ENCODE measurements at regions not wholly inside any gene's neighbourhood (a gene's known extent, or its start where the extent isn't known, plus 50 kb on each side); places are given as distances from the start of the nearest gene placed in this dataset.

DNA sequence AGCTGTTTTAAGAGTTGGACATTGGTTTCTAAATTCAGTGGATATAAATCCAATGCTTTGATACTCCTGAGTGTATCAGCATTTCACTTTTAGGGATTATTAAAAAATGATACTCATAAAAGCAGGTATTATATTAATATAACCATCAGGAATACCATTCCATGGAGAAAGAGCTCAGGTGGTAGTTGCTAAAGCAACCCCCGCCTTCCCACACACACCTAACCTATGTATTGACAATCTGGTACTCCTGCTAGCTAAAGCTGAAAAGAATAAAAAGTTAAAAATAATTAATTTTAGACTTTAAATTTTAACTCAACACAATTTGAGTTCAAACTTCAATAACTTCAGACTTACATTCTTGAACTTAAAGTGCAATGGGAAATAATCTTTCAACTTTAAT is 717.1 kb upstream of the HS3ST1 start:
- WGBS (ENCODE audit: insufficient coverage, insufficient read length) = no CpG with 5 or more reads among the region's 1 CpG
- Histone ChIP-seq H3K27me3 (ENCODE audit: control insufficient read depth, insufficient read depth, low read length) (no peaks in the 10 kb centered on the region), H3K4me1 (ENCODE audit: control insufficient read depth, insufficient read depth, low read length) (no peaks in the 10 kb centered on the region), H3K9me3 (ENCODE audit: control insufficient read depth, insufficient read depth, low read length) (no peaks in the 10 kb centered on the region), H3K36me3 (ENCODE audit: control insufficient read depth, insufficient read depth, low read length) (no peaks in the 10 kb centered on the region), H3K27ac (ENCODE audit: low read length) (no peak overlapping the region), H3K4me3 (ENCODE audit: low read length) (no peak overlapping the region)
- DNase-seq (ENCODE audit: low read depth, low spot score) = no peak

DNA sequence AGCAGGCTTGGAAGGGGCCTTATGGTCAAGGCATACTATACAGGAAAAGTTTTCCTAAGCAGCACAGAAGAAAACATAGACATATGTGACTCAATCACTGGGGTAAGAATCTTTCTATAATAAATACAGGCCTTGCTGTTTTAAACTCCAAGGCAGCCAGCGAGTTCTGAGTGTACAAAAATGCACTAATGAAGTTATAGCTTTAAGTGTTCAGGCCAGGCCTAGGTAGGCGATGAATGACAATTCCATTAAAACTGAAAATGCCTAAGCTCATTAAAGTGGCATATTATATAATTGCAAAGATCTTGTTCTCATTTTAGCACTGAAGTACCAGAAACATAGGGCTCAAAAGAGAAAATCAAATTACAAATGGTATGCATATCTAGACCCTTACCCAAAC is 716.4 kb upstream of the HS3ST1 start:
- Histone ChIP-seq H3K27ac (ENCODE audit: low read length) (no peak overlapping the region), H3K4me1 (ENCODE audit: control insufficient read depth, insufficient read depth, low read length) (no peaks in the 10 kb centered on the region), H3K4me3 (ENCODE audit: low read length) (no peak overlapping the region), H3K27me3 (ENCODE audit: control insufficient read depth, insufficient read depth, low read length) (no peaks in the 10 kb centered on the region), H3K36me3 (ENCODE audit: control insufficient read depth, insufficient read depth, low read length) (no peaks in the 10 kb centered on the region), H3K9me3 (ENCODE audit: control insufficient read depth, insufficient read depth, low read length) (no peaks in the 10 kb centered on the region)
- DNase-seq (ENCODE audit: low read depth, low spot score) = no peak
- WGBS (ENCODE audit: insufficient coverage, insufficient read length) = no CpG with 5 or more reads among the region's 2 CpGs

DNA sequence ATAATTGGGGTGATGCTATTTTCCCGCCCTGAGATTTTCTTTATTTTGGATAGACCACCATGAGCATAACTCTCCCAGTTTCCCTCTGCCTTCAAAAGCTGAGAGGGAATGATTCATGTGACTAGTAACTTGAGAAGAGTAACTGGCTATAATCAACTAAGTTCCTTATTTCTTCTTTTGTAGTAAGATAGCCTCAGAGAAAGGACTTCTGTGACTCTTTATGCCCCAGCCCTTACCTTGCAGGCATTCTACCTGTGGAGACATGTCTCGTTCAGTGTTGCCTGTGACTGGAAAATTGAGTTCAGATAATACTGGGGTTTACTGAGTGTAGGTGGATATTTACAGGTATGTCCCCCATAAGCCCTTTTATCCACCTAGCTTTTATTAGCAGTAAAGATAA is 715.4 kb upstream of the HS3ST1 start:
- no peak overlapping the region for H3K4me3 ChIP-seq (ENCODE audit: low read length)
- H3K9me3 ChIP-seq (ENCODE audit: control insufficient read depth, insufficient read depth, low read length) = no peaks in the 10 kb centered on the region
- no peak for DNase-seq (ENCODE audit: low read depth, low spot score)
- no CpG with 5 or more reads among the region's 2 CpGs for WGBS (ENCODE audit: insufficient coverage, insufficient read length)
- H3K27ac ChIP-seq (ENCODE audit: low read length) = no peak overlapping the region
- H3K36me3 ChIP-seq (ENCODE audit: control insufficient read depth, insufficient read depth, low read length) = no peaks in the 10 kb centered on the region
- H3K27me3 ChIP-seq (ENCODE audit: control insufficient read depth, insufficient read depth, low read length) = no peaks in the 10 kb centered on the region
- no peaks in the 10 kb centered on the region for H3K4me1 ChIP-seq (ENCODE audit: control insufficient read depth, insufficient read depth, low read length)

GRCh38 chr4:12140864-12141263 is 712.2 kb upstream of the HS3ST1 start:
- Histone ChIP-seq H3K27me3 (ENCODE audit: control insufficient read depth, insufficient read depth, low read length) (no peaks in the 10 kb centered on the region), H3K9me3 (ENCODE audit: control insufficient read depth, insufficient read depth, low read length) (no peaks in the 10 kb centered on the region), H3K36me3 (ENCODE audit: control insufficient read depth, insufficient read depth, low read length) (no peaks in the 10 kb centered on the region), H3K4me3 (ENCODE audit: low read length) (no peak overlapping the region), H3K27ac (ENCODE audit: low read length) (no peak overlapping the region), H3K4me1 (ENCODE audit: control insufficient read depth, insufficient read depth, low read length) (no peaks in the 10 kb centered on the region)
- DNase-seq (ENCODE audit: low read depth, low spot score) = no peak

DNA sequence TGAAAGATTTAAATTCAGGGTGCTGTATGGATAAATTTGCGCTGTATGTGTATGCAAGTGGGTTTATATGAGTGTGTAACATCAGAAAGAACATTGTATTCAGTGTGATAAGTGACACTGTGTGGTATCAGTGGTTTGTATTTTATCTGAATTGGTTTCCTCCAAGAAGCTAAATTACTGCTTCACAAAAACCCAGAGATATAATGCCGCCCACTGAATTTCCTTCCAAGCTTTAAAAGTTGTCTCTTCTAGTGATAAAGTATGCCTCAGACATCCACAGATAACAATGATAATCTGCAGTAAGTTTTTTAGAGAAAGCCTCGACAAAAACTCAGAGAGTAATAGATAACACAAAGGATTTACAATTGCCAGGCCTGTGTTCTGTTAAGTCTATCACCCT is 710.6 kb upstream of the HS3ST1 start:
- no CpG with 5 or more reads among the region's 3 CpGs for WGBS (ENCODE audit: insufficient coverage, insufficient read length)
- no peaks in the 10 kb centered on the region for H3K27me3 ChIP-seq (ENCODE audit: control insufficient read depth, insufficient read depth, low read length)
- no peaks in the 10 kb centered on the region for H3K4me1 ChIP-seq (ENCODE audit: control insufficient read depth, insufficient read depth, low read length)
- H3K27ac ChIP-seq (ENCODE audit: low read length) = no peak overlapping the region
- H3K36me3 ChIP-seq (ENCODE audit: control insufficient read depth, insufficient read depth, low read length) = no peaks in the 10 kb centered on the region
- no peaks in the 10 kb centered on the region for H3K9me3 ChIP-seq (ENCODE audit: control insufficient read depth, insufficient read depth, low read length)
- H3K4me3 ChIP-seq (ENCODE audit: low read length) = no peak overlapping the region
- DNase-seq (ENCODE audit: low read depth, low spot score) = no peak

GRCh38 chr4:12138488-12138887 is 709.8 kb upstream of the HS3ST1 start:
- WGBS (ENCODE audit: insufficient coverage, insufficient read length) = no CpG with 5 or more reads among the region's 1 CpG
- Histone ChIP-seq H3K4me1 (ENCODE audit: control insufficient read depth, insufficient read depth, low read length) (no peaks in the 10 kb centered on the region), H3K27ac (ENCODE audit: low read length) (no peak overlapping the region)

GRCh38 chr4:12137575-12137974 is 708.9 kb upstream of the HS3ST1 start:
- no peak overlapping the region for H3K27ac ChIP-seq (ENCODE audit: low read length)
- no CpG with 5 or more reads among the region's 2 CpGs for WGBS (ENCODE audit: insufficient coverage, insufficient read length)
- no peak for DNase-seq (ENCODE audit: low read depth, low spot score)
- H3K27me3 ChIP-seq (ENCODE audit: control insufficient read depth, insufficient read depth, low read length) = no peaks in the 10 kb centered on the region
- H3K4me1 ChIP-seq (ENCODE audit: control insufficient read depth, insufficient read depth, low read length) = no peaks in the 10 kb centered on the region
- H3K4me3 ChIP-seq (ENCODE audit: low read length) = no peak overlapping the region
- no peaks in the 10 kb centered on the region for H3K36me3 ChIP-seq (ENCODE audit: control insufficient read depth, insufficient read depth, low read length)
- H3K9me3 ChIP-seq (ENCODE audit: control insufficient read depth, insufficient read depth, low read length) = no peaks in the 10 kb centered on the region

More at GRCh38 chr4:12138488-12138887, 709.8 kb upstream of the HS3ST1 start:
- Histone ChIP-seq H3K9me3 (ENCODE audit: control insufficient read depth, insufficient read depth, low read length) (no peaks in the 10 kb centered on the region), H3K27me3 (ENCODE audit: control insufficient read depth, insufficient read depth, low read length) (no peaks in the 10 kb centered on the region), H3K4me3 (ENCODE audit: low read length) (no peak overlapping the region), H3K36me3 (ENCODE audit: control insufficient read depth, insufficient read depth, low read length) (no peaks in the 10 kb centered on the region)
- no peak for DNase-seq (ENCODE audit: low read depth, low spot score)

DNA sequence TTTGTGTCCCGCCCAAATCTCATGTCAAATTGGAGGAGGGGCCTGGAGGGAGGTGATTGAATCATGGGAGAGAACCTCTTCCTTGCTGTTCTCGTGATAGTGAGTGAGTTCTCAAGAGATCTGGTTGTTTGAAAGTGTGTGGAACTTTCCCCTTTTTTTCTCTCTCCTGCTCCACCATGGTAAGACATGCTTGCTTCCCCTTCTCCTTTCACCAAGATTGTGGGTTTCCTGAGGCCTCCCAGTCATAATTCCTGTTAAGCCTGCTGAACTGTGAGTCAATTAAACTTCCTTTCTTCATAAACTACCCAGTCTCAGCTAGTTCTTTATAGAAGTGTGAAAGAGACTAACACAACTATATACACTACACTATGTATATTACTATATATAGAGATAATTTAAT is 697.8 kb upstream of the HS3ST1 start:
- Histone ChIP-seq H3K4me3 (ENCODE audit: low read length) (no peak overlapping the region), H3K27me3 (ENCODE audit: control insufficient read depth, insufficient read depth, low read length) (no peaks in the 10 kb centered on the region), H3K4me1 (ENCODE audit: control insufficient read depth, insufficient read depth, low read length) (no peaks in the 10 kb centered on the region), H3K27ac (ENCODE audit: low read length) (no peak overlapping the region), H3K9me3 (ENCODE audit: control insufficient read depth, insufficient read depth, low read length) (no peaks in the 10 kb centered on the region), H3K36me3 (ENCODE audit: control insufficient read depth, insufficient read depth, low read length) (no peaks in the 10 kb centered on the region)
- WGBS (ENCODE audit: insufficient coverage, insufficient read length) = no CpG with 5 or more reads among the region's 2 CpGs
- no peak for DNase-seq (ENCODE audit: low read depth, low spot score)

DNA sequence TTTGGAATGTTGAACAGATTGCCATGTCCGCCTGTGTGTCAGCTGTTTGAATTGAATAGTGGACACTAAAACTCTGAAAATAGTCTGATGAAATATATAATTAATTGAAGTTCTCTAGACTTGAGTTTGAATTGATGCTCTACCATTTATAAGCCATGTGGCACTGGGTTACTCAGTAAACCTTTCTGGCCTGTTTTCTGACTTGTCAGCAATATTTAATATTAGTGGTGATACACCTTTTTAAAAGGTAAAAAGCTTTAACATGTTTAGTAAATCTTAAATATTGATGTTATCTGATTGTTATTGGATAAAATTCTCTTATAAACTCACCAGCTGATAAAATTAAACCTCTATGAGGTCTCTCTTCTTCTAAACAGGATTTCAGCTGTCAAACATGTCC is 695.4 kb upstream of the HS3ST1 start:
- WGBS (ENCODE audit: insufficient coverage, insufficient read length) = no CpG with 5 or more reads among the region's 1 CpG
- Histone ChIP-seq H3K4me1 (ENCODE audit: control insufficient read depth, insufficient read depth, low read length) (no peaks in the 10 kb centered on the region), H3K9me3 (ENCODE audit: control insufficient read depth, insufficient read depth, low read length) (no peaks in the 10 kb centered on the region), H3K27ac (ENCODE audit: low read length) (no peak overlapping the region), H3K27me3 (ENCODE audit: control insufficient read depth, insufficient read depth, low read length) (no peaks in the 10 kb centered on the region), H3K4me3 (ENCODE audit: low read length) (no peak overlapping the region), H3K36me3 (ENCODE audit: control insufficient read depth, insufficient read depth, low read length) (no peaks in the 10 kb centered on the region)
- no peak for DNase-seq (ENCODE audit: low read depth, low spot score)

- Histone ChIP-seq H3K36me3 (ENCODE audit: control insufficient read depth, insufficient read depth, low read length) (no peaks in the 10 kb centered on the region), H3K9me3 (ENCODE audit: control insufficient read depth, insufficient read depth, low read length) (no peaks in the 10 kb centered on the region), H3K27me3 (ENCODE audit: control insufficient read depth, insufficient read depth, low read length) (no peaks in the 10 kb centered on the region), H3K4me1 (ENCODE audit: control insufficient read depth, insufficient read depth, low read length) (no peaks in the 10 kb centered on the region), H3K27ac (ENCODE audit: low read length) (no peak overlapping the region), H3K4me3 (ENCODE audit: low read length) (no peak overlapping the region)
- DNase-seq (ENCODE audit: low read depth, low spot score) = no peak
These were observed 695.0 kb upstream of the HS3ST1 start for GRCh38 chr4:12123707-12124106.

- no peak overlapping the region for H3K27ac ChIP-seq (ENCODE audit: low read length)
- no peaks in the 10 kb centered on the region for H3K36me3 ChIP-seq (ENCODE audit: control insufficient read depth, insufficient read depth, low read length)
- DNase-seq (ENCODE audit: low read depth, low spot score) = no peak
- H3K4me1 ChIP-seq (ENCODE audit: control insufficient read depth, insufficient read depth, low read length) = no peaks in the 10 kb centered on the region
- no peaks in the 10 kb centered on the region for H3K27me3 ChIP-seq (ENCODE audit: control insufficient read depth, insufficient read depth, low read length)
- H3K9me3 ChIP-seq (ENCODE audit: control insufficient read depth, insufficient read depth, low read length) = no peaks in the 10 kb centered on the region
- no CpG with 5 or more reads among the region's 2 CpGs for WGBS (ENCODE audit: insufficient coverage, insufficient read length)
- H3K4me3 ChIP-seq (ENCODE audit: low read length) = no peak overlapping the region
These were observed 693.6 kb upstream of the HS3ST1 start for GRCh38 chr4:12122316-12122715.
